UCSD-AML1 (cell line): ENCODE measurements at regions not wholly inside any gene's neighbourhood (a gene's known extent, or its start where the extent isn't known, plus 50 kb on each side); places are given as distances from the start of the nearest gene placed in this dataset.

Source experiments
- DNase-seq: peaks from one replicate; lab custom pipeline; 2025; ENCODE audit not compliant: unreplicated experiment; lab: John Stamatoyannopoulos, UW

GRCh38 chr7:131745390-131746248 lies 189.2 kb upstream of the PODXL start:
- DNase-seq, result peak; percentile 9

DNA sequence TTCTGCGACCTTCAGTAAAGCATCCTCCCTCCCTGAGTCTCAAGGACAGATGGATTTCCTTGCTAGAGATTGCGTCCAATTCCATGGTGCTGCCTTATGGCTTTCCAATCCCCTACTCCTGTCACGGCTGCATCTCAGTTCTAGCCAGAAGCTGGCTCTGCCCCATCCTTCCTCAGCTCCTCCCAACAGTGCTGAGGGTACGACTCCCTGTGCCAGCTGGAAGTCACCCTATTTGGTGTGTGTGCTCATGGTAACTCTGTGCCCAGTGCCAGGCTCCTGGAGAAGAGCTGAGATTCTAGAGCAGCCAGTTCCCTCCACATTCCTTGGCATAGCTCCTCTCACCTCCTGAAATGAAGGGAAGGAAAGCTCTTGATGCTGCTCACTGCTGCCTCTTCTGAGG lies 185.0 kb upstream of the PODXL start:
- no peak for DNase-seq

DNA sequence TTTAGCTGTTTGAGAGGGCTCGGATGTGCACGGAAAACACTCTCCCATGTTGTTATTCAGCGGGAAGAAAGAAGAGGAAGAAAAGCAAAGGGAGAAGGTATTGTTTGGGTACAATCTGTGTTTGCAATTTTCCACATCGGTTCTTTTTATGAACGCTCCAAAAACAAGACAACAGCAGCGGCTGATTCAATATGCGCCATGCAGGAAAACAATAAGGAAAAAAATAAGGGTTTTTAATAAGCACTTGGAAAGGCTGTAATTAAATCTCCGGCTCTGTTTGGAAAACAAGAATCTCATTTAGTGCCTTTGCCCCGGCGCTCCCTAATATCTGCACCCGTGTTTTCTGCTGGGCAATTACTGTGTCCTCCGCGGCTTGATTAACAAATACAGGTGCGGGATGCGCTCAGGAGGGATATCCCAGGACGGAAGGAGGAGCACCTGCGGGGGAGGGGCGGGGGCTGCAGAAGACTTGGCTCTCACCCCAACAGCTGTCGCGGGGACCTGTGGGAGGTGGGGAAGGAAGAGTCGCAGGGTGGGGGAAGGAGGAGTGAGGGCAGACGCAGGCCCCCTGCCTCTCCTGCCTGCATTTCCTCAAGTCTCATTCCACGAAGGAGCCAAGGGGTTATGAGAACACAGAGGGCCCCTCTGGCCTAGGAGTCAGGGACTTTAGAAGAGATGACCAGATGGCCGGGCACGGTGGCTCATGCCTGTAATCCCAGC lies 181.5 kb upstream of the PODXL start:
- no peak for DNase-seq

- no peak for DNase-seq
Observed at GRCh38 chr7:131735101-131735500, 178.7 kb upstream of the PODXL start.

GRCh38 chr7:131733604-131734003 lies 177.2 kb upstream of the PODXL start:
- no peak for DNase-seq

- DNase-seq, result no peak
Observed at GRCh38 chr7:131727189-131727588, 170.8 kb upstream of the PODXL start.

DNA sequence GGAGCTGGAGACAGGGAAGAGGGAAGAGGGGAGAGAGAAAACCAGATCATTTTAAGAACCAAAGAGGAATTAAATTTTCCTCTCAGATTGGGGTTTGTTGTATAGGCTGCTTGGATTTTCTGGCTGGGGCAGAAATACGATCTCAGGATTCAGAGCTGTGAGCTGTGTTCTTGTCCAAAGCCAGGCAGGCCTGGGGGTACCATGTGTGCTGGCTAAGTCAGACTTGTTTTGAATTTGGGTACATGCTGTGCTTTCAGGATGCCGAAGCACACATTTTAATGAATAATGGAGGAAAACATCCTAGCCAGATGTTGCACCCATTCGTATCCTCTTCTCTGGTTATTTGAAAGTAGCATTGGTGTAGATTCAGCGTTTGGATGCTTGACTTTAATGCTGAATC lies 170.3 kb upstream of the PODXL start:
- no peak for DNase-seq

DNA sequence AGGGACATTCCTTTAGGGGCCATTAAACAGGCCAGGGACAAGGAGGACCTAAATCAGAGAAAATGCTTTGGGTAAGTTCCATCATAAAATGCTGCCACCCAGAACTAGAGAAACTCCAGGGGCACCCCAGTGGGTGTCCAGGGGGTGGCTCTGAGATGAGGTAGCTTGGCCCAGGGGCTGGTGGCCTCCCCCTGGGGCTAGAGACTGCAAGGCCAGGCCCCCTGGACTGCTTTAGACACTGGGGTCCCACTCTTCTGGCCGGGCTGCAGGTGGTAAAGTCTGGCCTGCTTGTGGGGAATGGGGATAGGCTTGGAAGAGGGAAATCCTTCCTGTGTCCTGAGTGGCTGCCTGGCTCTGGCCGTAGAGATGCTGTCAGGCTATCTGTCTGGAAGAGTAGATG lies 169.6 kb upstream of the PODXL start:
- no peak for DNase-seq

GRCh38 chr7:131724776-131725345 lies 168.4 kb upstream of the PODXL start:
- no peak for DNase-seq

GRCh38 chr7:131723926-131724325 lies 167.5 kb upstream of the PODXL start:
- DNase-seq, result no peak

GRCh38 chr7:131722371-131722770 lies 165.9 kb upstream of the PODXL start:
- DNase-seq, result no peak

DNA sequence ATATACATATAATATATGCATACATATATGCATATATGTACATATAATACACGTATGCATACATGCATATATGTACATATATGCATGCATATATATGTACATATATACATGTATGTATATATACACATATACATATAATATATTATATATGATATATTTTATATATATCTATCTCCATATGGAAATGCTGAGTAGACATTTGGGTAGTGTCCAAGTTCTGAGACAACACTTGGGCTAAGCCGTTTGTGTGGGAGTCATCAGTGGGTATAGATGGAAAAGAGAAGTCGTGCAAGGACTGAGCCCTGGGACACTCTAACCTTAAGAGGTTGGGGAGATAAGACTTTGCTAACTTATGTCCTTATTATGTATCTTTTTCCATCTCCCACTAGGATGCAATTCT lies 165.2 kb upstream of the PODXL start:
- DNase-seq, result no peak

- no peak for DNase-seq
Observed at GRCh38 chr7:131720703-131721102, 164.3 kb upstream of the PODXL start.

DNA sequence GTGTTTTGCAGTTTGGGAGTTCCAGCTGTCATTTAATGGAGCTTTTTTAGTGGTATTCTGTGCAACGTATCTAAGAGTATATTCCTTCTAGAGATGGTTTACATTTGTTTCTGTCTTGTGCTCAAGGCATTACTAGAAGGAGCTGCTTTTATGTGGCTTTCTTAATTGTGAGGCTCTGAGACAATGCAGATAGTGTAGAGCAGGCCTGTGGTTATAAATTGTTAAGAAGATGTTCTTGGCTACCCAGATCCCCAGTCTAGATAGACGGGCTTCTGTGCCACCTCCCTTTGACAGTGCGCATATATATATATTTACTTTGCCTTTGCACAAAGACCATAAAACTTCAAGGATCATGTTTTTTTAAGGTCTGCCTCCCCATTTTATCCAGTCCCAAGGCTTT lies 160.8 kb upstream of the PODXL start:
- no peak for DNase-seq

- DNase-seq, result no peak
Observed at GRCh38 chr7:131699323-131699722, 142.9 kb upstream of the PODXL start.

DNA sequence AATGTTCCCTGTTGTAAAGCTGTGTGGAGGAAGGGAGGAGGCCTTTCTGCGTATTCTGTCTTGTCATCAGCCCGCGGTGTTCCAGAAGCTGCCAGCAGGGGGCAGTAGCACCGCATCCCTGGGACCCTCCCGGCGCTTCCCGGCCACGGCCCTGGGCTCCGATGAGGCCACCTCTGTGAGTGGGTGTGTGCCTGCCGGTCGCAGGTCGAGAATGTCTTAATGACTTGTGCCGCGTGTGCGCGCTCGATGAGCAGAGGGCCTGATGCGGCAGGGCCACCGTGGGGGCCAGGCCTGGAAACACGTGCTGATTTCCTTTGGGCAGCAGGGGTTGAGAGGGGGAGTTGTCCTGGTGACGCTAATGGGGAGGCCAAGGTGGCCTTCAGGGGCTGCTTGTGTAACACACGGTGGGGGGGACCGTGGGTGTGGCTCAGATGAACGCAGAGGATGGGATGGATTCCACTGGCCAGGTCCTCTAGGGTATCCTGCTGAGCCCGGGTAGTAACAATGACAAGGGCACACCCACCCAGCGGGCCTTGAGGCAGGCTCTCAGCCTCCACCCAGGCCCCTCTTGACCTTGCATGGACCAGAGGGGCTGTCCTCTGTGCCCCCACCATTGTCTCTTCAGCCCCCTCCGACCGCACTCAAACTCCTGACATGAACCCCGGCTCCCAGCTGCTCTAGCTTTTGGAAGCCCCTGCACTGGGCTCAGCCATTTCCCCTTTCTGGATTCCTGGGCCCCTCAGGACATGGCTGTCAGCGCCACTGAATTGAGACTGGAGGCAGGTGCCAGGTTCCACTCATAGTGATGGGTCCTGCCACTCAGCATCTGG lies 135.9 kb upstream of the PODXL start:
- peak; percentile 29 for DNase-seq

- DNase-seq, result no peak
Observed at GRCh38 chr7:131691454-131692130, 135.2 kb upstream of the PODXL start.

GRCh38 chr7:131690441-131690840 lies 134.0 kb upstream of the PODXL start:
- DNase-seq, result no peak

- no peak for DNase-seq
Observed at GRCh38 chr7:131689662-131690234, 133.3 kb upstream of the PODXL start.
